ENCODE measurements at regions not wholly inside any gene's neighbourhood (a gene's known extent, or its start where the extent isn't known, plus 50 kb on each side); places are given as distances from the start of the nearest gene placed in this dataset.
A peak's percentile ranks its signal among the peaks of the same experiment; 100 is the strongest.

- no peak overlapping the region for H3K4me3 ChIP-seq (ENCODE audit: low read depth in 1 of 2, low read length in 2 of 2)
- H3K4me1 ChIP-seq (ENCODE audit: control insufficient read depth in 2 of 2, insufficient read depth in 2 of 2, low read length in 1 of 2): no peaks in the 10 kb centered on the region
- 86 to 89% methylated on average over 1 of the region's 1 CpG for WGBS, 2 donors
- no peak overlapping the region for H3K27ac ChIP-seq (ENCODE audit: low read depth in 2 of 2, low read length in 1 of 2)
- H3K9me3 ChIP-seq (ENCODE audit: control insufficient read depth in 2 of 2, insufficient read depth in 1 of 2, low read depth in 1 of 2, low read length in 1 of 2): peaks cover 0 to 2% of the 10 kb centered on the region in 2 donors
- H3K36me3 ChIP-seq (ENCODE audit: control insufficient read depth in 2 of 2, insufficient read depth in 2 of 2, low read length in 1 of 2): peaks cover 0 to 3% of the 10 kb centered on the region in 2 donors
- no peaks in the 10 kb centered on the region for H3K27me3 ChIP-seq (ENCODE audit: control insufficient read depth in 1 of 2, insufficient read depth in 2 of 2, low read length in 2 of 2)
Observed at GRCh38 chr10:88057720-88058119, 194.3 kb downstream of the PTEN start.

- peaks cover 0 to 2% of the 10 kb centered on the region in 2 donors for H3K9me3 ChIP-seq (ENCODE audit: control insufficient read depth in 2 of 2, insufficient read depth in 1 of 2, low read depth in 1 of 2, low read length in 1 of 2)
- H3K36me3 ChIP-seq (ENCODE audit: control insufficient read depth in 2 of 2, insufficient read depth in 2 of 2, low read length in 1 of 2): peaks cover 0 to 3% of the 10 kb centered on the region in 2 donors
- H3K4me3 ChIP-seq (ENCODE audit: low read depth in 1 of 2, low read length in 2 of 2): no peak overlapping the region
- WGBS, 2 donors: 70 to 91% methylated on average over 4 of the region's 4 CpGs
- no peak overlapping the region for H3K27ac ChIP-seq (ENCODE audit: low read depth in 2 of 2, low read length in 1 of 2)
- H3K27me3 ChIP-seq (ENCODE audit: control insufficient read depth in 1 of 2, insufficient read depth in 2 of 2, low read length in 2 of 2): no peaks in the 10 kb centered on the region
- peaks cover 0 to 4% of the 10 kb centered on the region in 2 donors for H3K4me1 ChIP-seq (ENCODE audit: control insufficient read depth in 2 of 2, insufficient read depth in 2 of 2, low read length in 1 of 2)
Observed at GRCh38 chr10:88058750-88059149, 195.3 kb downstream of the PTEN start.

- peaks cover 0 to 4% of the 10 kb centered on the region in 2 donors for H3K4me1 ChIP-seq (ENCODE audit: control insufficient read depth in 2 of 2, insufficient read depth in 2 of 2, low read length in 1 of 2)
- WGBS, 2 donors: 69 to 76% methylated on average over 4 of the region's 4 CpGs
- H3K4me3 ChIP-seq (ENCODE audit: low read depth in 1 of 2, low read length in 2 of 2): no peak overlapping the region
- H3K27me3 ChIP-seq (ENCODE audit: control insufficient read depth in 1 of 2, insufficient read depth in 2 of 2, low read length in 2 of 2): no peaks in the 10 kb centered on the region
- peaks cover 0 to 2% of the 10 kb centered on the region in 2 donors for H3K9me3 ChIP-seq (ENCODE audit: control insufficient read depth in 2 of 2, insufficient read depth in 1 of 2, low read depth in 1 of 2, low read length in 1 of 2)
- no peak overlapping the region for H3K27ac ChIP-seq (ENCODE audit: low read depth in 2 of 2, low read length in 1 of 2)
- peaks cover 0 to 3% of the 10 kb centered on the region in 2 donors for H3K36me3 ChIP-seq (ENCODE audit: control insufficient read depth in 2 of 2, insufficient read depth in 2 of 2, low read length in 1 of 2)
Observed at GRCh38 chr10:88059190-88059589, 195.8 kb downstream of the PTEN start.

- Histone ChIP-seq H3K36me3 (ENCODE audit: control insufficient read depth in 2 of 2, insufficient read depth in 2 of 2, low read length in 1 of 2) (peaks cover 0 to 3% of the 10 kb centered on the region in 2 donors), H3K4me1 (ENCODE audit: control insufficient read depth in 2 of 2, insufficient read depth in 2 of 2, low read length in 1 of 2) (peaks cover 0 to 4% of the 10 kb centered on the region in 2 donors), H3K27me3 (ENCODE audit: control insufficient read depth in 1 of 2, insufficient read depth in 2 of 2, low read length in 2 of 2) (no peaks in the 10 kb centered on the region), H3K4me3 (ENCODE audit: low read depth in 1 of 2, low read length in 2 of 2) (no peak overlapping the region), H3K27ac (ENCODE audit: low read depth in 2 of 2, low read length in 1 of 2) (no peak overlapping the region), H3K9me3 (ENCODE audit: control insufficient read depth in 2 of 2, insufficient read depth in 1 of 2, low read depth in 1 of 2, low read length in 1 of 2) (peaks cover 0 to 2% of the 10 kb centered on the region in 2 donors)
- WGBS, 2 donors: 96 to 97% methylated on average over 6 of the region's 6 CpGs
Observed at GRCh38 chr10:88060762-88061161, 197.3 kb downstream of the PTEN start.

- Histone ChIP-seq H3K27me3 (ENCODE audit: control insufficient read depth in 1 of 2, insufficient read depth in 2 of 2, low read length in 2 of 2) (no peaks in the 10 kb centered on the region), H3K4me3 (ENCODE audit: low read depth in 1 of 2, low read length in 2 of 2) (no peak overlapping the region), H3K4me1 (ENCODE audit: control insufficient read depth in 2 of 2, insufficient read depth in 2 of 2, low read length in 1 of 2) (peaks cover 0 to 4% of the 10 kb centered on the region in 2 donors), H3K27ac (ENCODE audit: low read depth in 2 of 2, low read length in 1 of 2) (no peak overlapping the region), H3K36me3 (ENCODE audit: control insufficient read depth in 2 of 2, insufficient read depth in 2 of 2, low read length in 1 of 2) (peaks cover 0 to 3% of the 10 kb centered on the region in 2 donors), H3K9me3 (ENCODE audit: control insufficient read depth in 2 of 2, insufficient read depth in 1 of 2, low read depth in 1 of 2, low read length in 1 of 2) (peaks cover 0 to 2% of the 10 kb centered on the region in 2 donors)
- WGBS, 2 donors: 68 to 82% methylated on average over 6 of the region's 6 CpGs
Observed at GRCh38 chr10:88062385-88062784, 199.0 kb downstream of the PTEN start.

- no peaks in the 10 kb centered on the region for H3K27me3 ChIP-seq (ENCODE audit: control insufficient read depth in 1 of 2, insufficient read depth in 2 of 2, low read length in 2 of 2)
- peaks cover 0 to 3% of the 10 kb centered on the region in 2 donors for H3K36me3 ChIP-seq (ENCODE audit: control insufficient read depth in 2 of 2, insufficient read depth in 2 of 2, low read length in 1 of 2)
- no peak overlapping the region for H3K4me3 ChIP-seq (ENCODE audit: low read depth in 1 of 2, low read length in 2 of 2)
- H3K9me3 ChIP-seq (ENCODE audit: control insufficient read depth in 2 of 2, insufficient read depth in 1 of 2, low read depth in 1 of 2, low read length in 1 of 2): peaks cover 0 to 2% of the 10 kb centered on the region in 2 donors
- WGBS, 2 donors: 43 to 49% methylated on average over 4 of the region's 4 CpGs
- H3K4me1 ChIP-seq (ENCODE audit: control insufficient read depth in 2 of 2, insufficient read depth in 2 of 2, low read length in 1 of 2): peaks cover 0 to 4% of the 10 kb centered on the region in 2 donors
- H3K27ac ChIP-seq (ENCODE audit: low read depth in 2 of 2, low read length in 1 of 2): peak overlapping the region; percentile 24 to 52
Observed at GRCh38 chr10:88062798-88063472, 199.5 kb downstream of the PTEN start.

GRCh38 chr10:88063861-88064557 is 200.6 kb downstream of the PTEN start:
- H3K9me3 ChIP-seq (ENCODE audit: control insufficient read depth in 2 of 2, insufficient read depth in 1 of 2, low read depth in 1 of 2, low read length in 1 of 2): peaks cover 0 to 2% of the 10 kb centered on the region in 2 donors
- WGBS, 2 donors: 52 to 63% methylated on average over 4 of the region's 4 CpGs
- no peak overlapping the region for H3K4me3 ChIP-seq (ENCODE audit: low read depth in 1 of 2, low read length in 2 of 2)
- H3K27ac ChIP-seq (ENCODE audit: low read depth in 2 of 2, low read length in 1 of 2): peak overlapping the region in 1 of 2 donors; percentile 3
- H3K36me3 ChIP-seq (ENCODE audit: control insufficient read depth in 2 of 2, insufficient read depth in 2 of 2, low read length in 1 of 2): peaks cover 0 to 3% of the 10 kb centered on the region in 2 donors
- peaks cover 0 to 4% of the 10 kb centered on the region in 2 donors for H3K4me1 ChIP-seq (ENCODE audit: control insufficient read depth in 2 of 2, insufficient read depth in 2 of 2, low read length in 1 of 2)
- no peaks in the 10 kb centered on the region for H3K27me3 ChIP-seq (ENCODE audit: control insufficient read depth in 1 of 2, insufficient read depth in 2 of 2, low read length in 2 of 2)

- WGBS, 2 donors: 77 to 84% methylated on average over 5 of the region's 5 CpGs
- peaks cover 0 to 3% of the 10 kb centered on the region in 2 donors for H3K36me3 ChIP-seq (ENCODE audit: control insufficient read depth in 2 of 2, insufficient read depth in 2 of 2, low read length in 1 of 2)
- peaks cover 0 to 2% of the 10 kb centered on the region in 2 donors for H3K9me3 ChIP-seq (ENCODE audit: control insufficient read depth in 2 of 2, insufficient read depth in 1 of 2, low read depth in 1 of 2, low read length in 1 of 2)
- H3K27me3 ChIP-seq (ENCODE audit: control insufficient read depth in 1 of 2, insufficient read depth in 2 of 2, low read length in 2 of 2): no peaks in the 10 kb centered on the region
- no peak overlapping the region for H3K4me3 ChIP-seq (ENCODE audit: low read depth in 1 of 2, low read length in 2 of 2)
- H3K4me1 ChIP-seq (ENCODE audit: control insufficient read depth in 2 of 2, insufficient read depth in 2 of 2, low read length in 1 of 2): peaks cover 0 to 4% of the 10 kb centered on the region in 2 donors
- peak overlapping the region in 1 of 2 donors; percentile 56 for H3K27ac ChIP-seq (ENCODE audit: low read depth in 2 of 2, low read length in 1 of 2)
Observed at GRCh38 chr10:88064608-88065382, 201.4 kb downstream of the PTEN start.

GRCh38 chr10:88065383-88066049 is 202.1 kb downstream of the PTEN start:
- H3K27ac ChIP-seq (ENCODE audit: low read depth in 2 of 2, low read length in 1 of 2): peak overlapping the region in 1 of 2 donors; percentile 56
- 81% methylated on average over 5 of the region's 5 CpGs for WGBS, 2 donors
- H3K27me3 ChIP-seq (ENCODE audit: control insufficient read depth in 1 of 2, insufficient read depth in 2 of 2, low read length in 2 of 2): no peaks in the 10 kb centered on the region
- H3K36me3 ChIP-seq (ENCODE audit: control insufficient read depth in 2 of 2, insufficient read depth in 2 of 2, low read length in 1 of 2): peaks cover 0 to 3% of the 10 kb centered on the region in 2 donors
- H3K4me3 ChIP-seq (ENCODE audit: low read depth in 1 of 2, low read length in 2 of 2): no peak overlapping the region
- peaks cover 0 to 4% of the 10 kb centered on the region in 2 donors for H3K4me1 ChIP-seq (ENCODE audit: control insufficient read depth in 2 of 2, insufficient read depth in 2 of 2, low read length in 1 of 2)
- peaks cover 0 to 2% of the 10 kb centered on the region in 2 donors for H3K9me3 ChIP-seq (ENCODE audit: control insufficient read depth in 2 of 2, insufficient read depth in 1 of 2, low read depth in 1 of 2, low read length in 1 of 2)

All from esophagus (tissue), 2 donors.